ENCODE measurements at regions not wholly inside any gene's neighbourhood (a gene's known extent, or its start where the extent isn't known, plus 50 kb on each side); places are given as distances from the start of the nearest gene placed in this dataset.

DNA sequence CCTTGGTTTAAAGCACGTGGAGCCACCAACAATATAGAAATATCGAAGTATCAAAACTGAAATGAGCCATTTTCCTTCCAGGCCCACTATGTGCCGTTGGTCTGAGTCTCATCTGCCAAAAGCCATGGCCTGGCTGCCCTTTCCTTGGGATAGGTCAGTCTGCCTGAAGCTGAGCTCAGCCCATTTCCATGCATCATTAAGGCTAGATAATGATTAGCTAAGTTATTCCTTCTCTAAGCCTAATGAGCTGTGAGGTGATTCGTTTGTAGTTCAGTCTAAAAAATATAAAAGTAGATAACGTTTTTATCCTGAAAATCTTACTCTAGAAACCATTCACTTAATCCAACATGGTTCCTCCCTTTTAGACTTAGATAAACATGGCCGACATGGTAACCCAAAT is 936.2 kb upstream of the LCORL start:
- 50 to 57% methylated on average over 6 of the region's 6 CpGs for WGBS, 2 donors
- H3K4me3 ChIP-seq: no peak overlapping the region
- intact Hi-C loops (cut with DNase I): no loop called here
- H3K9me3 ChIP-seq: no peaks in the 10 kb centered on the region
- H3K27ac ChIP-seq: no peak overlapping the region
- ATAC-seq: no peak
- H3K27me3 ChIP-seq: no peaks in the 10 kb centered on the region
- no peaks in the 10 kb centered on the region for H3K4me1 ChIP-seq
- DNase-seq: no peak
- TF ChIP-seq POLR2A (IDR thresholded peaks at IDR 0.05): no peak
- TF ChIP-seq CTCF (IDR thresholded peaks at IDR 0.05): no peak
- no peaks in the 10 kb centered on the region for H3K36me3 ChIP-seq (replicated peaks in 1 of 2; ENCODE audit: insufficient read depth in 1 of 2, low read depth in 2 of 2)

DNA sequence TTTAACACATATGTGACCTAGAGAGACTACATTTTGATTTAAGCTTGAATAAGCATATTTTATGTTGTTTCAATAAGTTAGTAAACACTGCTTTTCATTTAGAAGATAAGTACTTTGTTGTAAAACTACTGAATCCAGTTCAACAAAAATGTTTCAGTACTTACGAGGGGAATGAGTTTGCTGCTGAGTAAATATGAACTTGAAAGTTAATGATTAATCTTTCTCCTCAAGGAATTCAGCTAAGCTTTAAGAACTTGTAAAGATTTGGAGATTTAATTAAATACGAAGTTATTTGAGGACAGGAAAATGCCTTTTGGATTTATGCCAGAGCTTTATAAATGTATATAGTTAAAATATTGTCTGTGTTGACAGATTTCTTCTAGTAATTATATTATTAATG is 933.0 kb upstream of the LCORL start:
- Histone ChIP-seq H3K4me1 (no peaks in the 10 kb centered on the region), H3K27me3 (no peaks in the 10 kb centered on the region), H3K36me3 (replicated peaks in 1 of 2; ENCODE audit: insufficient read depth in 1 of 2, low read depth in 2 of 2) (no peaks in the 10 kb centered on the region), H3K9me3 (no peaks in the 10 kb centered on the region), H3K27ac (no peak overlapping the region), H3K4me3 (no peak overlapping the region)
- DNase-seq: no peak
- intact Hi-C loops (cut with DNase I): no loop called here
- ATAC-seq: no peak
- no peak for TF ChIP-seq POLR2A (IDR thresholded peaks at IDR 0.05)
- TF ChIP-seq CTCF (IDR thresholded peaks at IDR 0.05): no peak
- 11 to 14% methylated on average over 2 of the region's 2 CpGs for WGBS, 2 donors

DNA sequence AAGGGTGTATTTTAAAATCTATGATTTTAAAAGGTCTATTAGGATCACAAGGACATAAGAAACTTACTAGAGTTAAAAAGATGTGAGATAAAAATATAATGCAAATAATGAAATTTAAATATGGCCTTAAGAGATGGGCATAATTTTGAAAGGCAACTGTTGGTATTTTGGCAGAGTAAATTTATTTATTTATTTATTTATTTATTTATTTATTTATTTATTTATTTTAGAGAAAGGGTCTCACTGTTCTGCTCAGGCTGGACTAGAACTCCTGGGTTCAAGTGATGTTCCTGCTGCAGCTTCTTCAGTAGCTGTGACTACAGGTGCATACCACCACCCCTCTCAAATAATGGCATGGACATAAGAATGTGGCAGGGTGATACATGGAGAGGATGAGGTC is 932.1 kb upstream of the LCORL start:
- Histone ChIP-seq H3K4me1 (no peaks in the 10 kb centered on the region), H3K4me3 (no peak overlapping the region), H3K36me3 (replicated peaks in 1 of 2; ENCODE audit: insufficient read depth in 1 of 2, low read depth in 2 of 2) (no peaks in the 10 kb centered on the region), H3K9me3 (no peaks in the 10 kb centered on the region), H3K27ac (no peak overlapping the region), H3K27me3 (no peaks in the 10 kb centered on the region)
- intact Hi-C loops (cut with DNase I): no loop called here
- ATAC-seq: no peak
- TF ChIP-seq CTCF (IDR thresholded peaks at IDR 0.05) (no peak), POLR2A (IDR thresholded peaks at IDR 0.05) (no peak)
- DNase-seq: no peak

GRCh38 chr4:18945464-18945863 is 923.9 kb upstream of the LCORL start:
- ATAC-seq: no peak
- DNase-seq: no peak
- Histone ChIP-seq H3K27ac (no peak overlapping the region), H3K27me3 (no peaks in the 10 kb centered on the region), H3K9me3 (no peaks in the 10 kb centered on the region), H3K4me3 (no peak overlapping the region), H3K36me3 (replicated peaks in 1 of 2; ENCODE audit: insufficient read depth in 1 of 2, low read depth in 2 of 2) (no peaks in the 10 kb centered on the region), H3K4me1 (no peaks in the 10 kb centered on the region)
- intact Hi-C loops (cut with DNase I): no loop called here
- TF ChIP-seq CTCF (IDR thresholded peaks at IDR 0.05) (no peak), POLR2A (IDR thresholded peaks at IDR 0.05) (no peak)
- 69 to 89% methylated on average over 2 of the region's 2 CpGs for WGBS, 2 donors

DNA sequence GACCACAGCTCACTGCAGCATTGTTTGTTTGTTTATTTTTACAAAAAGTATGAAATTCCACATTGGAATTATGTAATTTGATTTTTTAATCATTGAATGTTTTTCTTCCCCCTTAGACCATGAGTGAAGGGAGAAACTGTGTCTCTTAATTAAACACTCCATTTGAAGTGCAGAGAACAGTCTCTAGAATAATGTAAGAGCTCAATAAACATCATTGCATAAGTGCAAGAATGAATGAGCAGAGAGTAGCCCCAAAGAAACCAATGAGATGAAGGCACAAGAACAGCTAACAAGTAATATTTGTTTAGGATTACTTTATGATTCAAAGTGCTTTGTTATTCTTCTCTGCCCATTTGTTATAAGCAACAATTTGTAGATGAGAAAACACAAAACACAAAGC is 921.3 kb upstream of the LCORL start:
- ATAC-seq (no peak), DNase-seq (no peak)
- Histone ChIP-seq H3K9me3 (no peaks in the 10 kb centered on the region), H3K36me3 (replicated peaks in 1 of 2; ENCODE audit: insufficient read depth in 1 of 2, low read depth in 2 of 2) (no peaks in the 10 kb centered on the region), H3K4me3 (no peak overlapping the region), H3K27me3 (no peaks in the 10 kb centered on the region), H3K27ac (no peak overlapping the region), H3K4me1 (no peaks in the 10 kb centered on the region)
- TF ChIP-seq CTCF (IDR thresholded peaks at IDR 0.05) (no peak), POLR2A (IDR thresholded peaks at IDR 0.05) (no peak)
- intact Hi-C loops (cut with DNase I): no loop called here
